GM19324 (cell line): ENCODE measurements at regions not wholly inside any gene's neighbourhood (a gene's known extent, or its start where the extent isn't known, plus 50 kb on each side); places are given as distances from the start of the nearest gene placed in this dataset.
"Not testable (repeated sequence)": the region's sequence is repeated elsewhere in the genome, so short reads cannot be mapped to it uniquely, and the experiment has no call there.

Experiments used
- ATAC-seq: cut with Tn5 transposase; IDR thresholded peaks from one replicate; pipeline ENCODE4 v1.9.1; 2021; ENCODE audit warnings: mild to moderate bottlenecking, moderate library complexity; ENCODE audit not compliant: unreplicated experiment, low FRiP score

DNA sequence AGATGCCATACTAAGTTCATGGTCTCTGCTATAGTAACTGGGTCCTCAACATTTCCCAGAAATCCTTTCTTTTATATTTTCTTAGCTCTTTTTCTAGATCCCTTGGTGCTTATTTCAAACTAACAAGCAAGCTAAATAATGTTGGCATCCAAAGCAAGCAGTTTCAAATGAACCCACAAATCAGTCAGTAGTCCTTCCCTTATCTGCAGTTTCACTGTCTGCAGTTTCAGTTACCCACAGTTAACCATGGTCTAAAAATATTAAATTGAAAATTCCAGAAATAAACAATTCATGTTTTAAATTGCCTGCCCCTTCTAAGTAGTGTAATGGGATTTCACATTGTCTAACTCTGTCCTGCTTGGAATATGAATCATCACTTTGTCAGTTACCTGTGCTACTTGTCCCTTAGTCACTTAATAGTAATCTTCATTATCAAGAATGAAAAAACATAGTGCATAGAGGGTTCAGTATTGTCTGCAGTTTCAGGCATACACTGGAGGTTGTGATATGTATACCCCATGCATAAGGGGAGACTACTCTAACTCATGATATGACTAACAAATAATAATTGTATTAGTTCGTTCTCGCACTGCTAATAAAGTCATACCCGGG, 633.7 kb downstream of the MECOM start:
- no peak for ATAC-seq

DNA sequence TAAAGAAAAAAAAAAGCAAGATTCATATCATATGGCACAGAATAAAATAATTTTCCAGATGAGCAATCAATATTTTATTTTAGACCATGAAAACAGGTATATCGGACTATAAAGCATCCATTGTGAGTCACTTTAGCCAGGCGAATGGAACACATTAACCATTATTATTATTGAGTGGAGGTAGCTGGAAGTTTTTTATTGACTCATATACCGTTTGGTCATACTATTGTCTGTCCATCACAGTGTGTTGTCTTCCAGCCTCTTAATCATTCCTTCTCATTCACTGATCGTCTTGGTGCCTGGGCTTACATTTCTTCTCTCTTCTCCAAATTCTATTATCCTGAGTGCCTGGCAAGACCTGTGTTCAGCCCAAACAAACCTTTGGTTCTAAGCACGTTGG, 634.8 kb downstream of the MECOM start:
- no peak for ATAC-seq

DNA sequence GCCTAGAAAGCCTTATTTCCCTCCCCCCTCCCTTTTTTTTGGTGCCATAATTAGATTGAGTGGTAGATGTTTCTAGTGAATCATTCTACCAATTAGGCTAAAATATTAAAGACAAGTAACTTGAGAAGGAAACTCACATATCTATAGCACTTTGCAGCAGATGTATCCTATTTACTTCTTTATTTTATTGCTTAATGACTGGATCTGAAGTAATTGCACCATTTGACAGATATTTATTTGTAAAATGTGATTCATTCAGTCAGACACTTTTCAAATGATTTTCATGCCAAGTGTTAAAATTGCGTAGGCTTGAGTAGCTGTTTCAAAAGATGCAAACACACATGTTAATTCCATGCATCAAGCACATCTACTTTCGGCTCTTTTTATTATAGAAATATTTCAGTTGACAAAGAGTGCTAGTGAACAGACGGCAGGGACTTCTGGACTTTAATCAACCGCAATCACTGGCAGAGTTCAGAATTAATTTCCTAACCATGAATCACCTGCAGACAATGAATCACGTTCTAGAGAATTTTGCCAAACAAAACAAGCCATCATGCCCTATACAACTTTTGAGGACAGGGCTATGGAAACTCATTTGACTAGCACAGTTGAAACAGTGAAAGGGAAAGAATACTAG, 636.8 kb downstream of the MECOM start:
- no peak for ATAC-seq

DNA sequence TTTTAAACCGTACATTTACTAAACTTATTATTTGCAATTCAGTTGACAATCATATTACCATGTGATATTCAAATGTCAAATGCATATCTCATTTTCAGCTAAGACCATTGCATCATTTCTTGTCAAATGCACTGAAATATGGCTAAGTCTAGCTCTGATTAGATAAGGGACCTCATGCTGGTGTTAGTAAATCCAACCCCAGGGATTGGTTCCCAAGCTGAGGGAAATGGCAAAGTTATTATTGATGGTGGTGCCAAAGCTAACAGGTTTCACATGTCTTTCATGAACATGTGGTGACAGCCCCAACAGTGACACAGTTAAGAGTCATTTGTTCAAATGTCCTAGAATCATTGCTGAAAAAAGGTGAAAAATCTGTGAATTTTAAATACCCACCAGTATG, 641.1 kb downstream of the MECOM start:
- ATAC-seq, result no peak

DNA sequence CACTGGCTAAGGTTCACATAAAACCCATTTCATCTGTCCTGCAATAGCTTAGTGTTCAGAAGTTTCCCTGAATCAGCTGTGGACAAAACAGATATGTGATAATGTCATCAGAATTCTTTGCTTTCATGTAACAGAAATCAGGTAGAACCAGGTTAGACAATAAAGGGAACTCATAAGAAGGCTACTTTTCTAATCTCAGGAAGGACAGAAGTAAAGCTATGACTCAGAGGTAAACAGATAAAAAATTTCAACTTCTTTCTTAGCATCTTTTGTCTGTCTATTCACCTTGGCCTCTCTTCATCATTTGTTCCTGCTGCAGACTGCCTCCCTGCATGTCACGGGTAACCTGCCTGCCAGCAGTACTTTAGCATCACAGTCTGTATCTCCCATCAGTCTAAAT, 643.1 kb downstream of the MECOM start:
- no peak for ATAC-seq

DNA sequence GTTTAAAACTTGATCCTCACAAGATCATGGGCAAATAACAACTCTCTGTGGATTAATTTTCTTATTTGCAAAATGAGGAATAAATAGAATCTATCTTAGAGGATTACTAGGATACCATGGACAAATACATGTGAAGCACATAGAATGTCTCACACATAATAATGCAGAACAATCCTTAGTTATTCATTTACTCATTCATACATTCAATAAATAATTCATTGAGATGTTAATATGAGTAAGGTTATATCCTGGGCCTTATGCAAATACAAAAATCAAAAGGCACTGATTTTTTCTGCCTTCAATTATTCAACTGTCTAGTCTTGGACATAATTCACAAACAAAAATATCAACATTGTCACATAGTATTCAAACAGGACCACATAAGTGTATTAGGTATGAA, 654.1 kb downstream of the MECOM start:
- ATAC-seq, result no peak

DNA sequence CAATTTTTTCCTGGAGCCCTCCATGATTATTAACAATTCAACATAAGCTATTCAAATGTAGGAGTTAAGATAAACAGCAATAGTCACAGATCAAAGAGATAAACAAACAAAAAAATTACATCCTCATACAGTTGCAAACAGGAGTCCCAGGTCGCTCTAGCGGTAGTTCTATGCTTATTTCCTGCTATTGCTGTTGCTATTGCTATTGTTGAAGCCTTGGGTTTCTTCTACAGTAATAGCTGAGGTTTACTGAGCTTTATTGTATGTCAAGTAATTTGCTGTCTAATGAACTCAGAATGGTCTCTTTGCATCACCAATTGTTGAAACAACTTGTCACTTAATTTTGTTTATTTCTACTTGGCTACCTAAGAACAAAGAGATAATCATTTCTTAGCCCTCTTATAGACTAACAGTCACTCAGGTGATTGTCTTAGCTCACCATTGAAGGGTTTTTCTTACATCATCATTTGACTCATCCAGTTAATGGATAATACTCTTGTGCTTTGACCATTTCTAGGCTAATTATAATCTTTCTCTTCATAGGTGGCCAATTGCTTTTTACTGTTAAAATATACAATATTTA, 654.6 kb downstream of the MECOM start:
- ATAC-seq, result no peak

DNA sequence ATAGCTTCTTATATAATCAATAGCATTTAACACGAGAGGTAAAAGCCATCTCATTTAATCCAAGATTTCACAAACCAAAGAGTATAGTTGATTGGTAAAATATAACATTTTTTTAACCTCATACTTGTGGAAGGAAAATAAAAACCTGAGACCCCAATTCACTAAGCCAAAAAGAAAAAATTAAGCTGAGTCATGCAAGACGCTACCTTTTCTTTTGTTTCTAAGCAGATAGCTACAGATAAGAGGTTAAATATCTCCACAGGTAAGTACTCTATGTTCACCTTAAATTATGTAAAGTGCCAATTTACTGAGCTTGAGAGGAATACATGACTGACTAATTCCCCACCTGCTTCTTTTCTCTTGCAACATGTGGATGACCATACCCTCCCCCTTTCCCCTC, 656.4 kb downstream of the MECOM start:
- no peak for ATAC-seq

DNA sequence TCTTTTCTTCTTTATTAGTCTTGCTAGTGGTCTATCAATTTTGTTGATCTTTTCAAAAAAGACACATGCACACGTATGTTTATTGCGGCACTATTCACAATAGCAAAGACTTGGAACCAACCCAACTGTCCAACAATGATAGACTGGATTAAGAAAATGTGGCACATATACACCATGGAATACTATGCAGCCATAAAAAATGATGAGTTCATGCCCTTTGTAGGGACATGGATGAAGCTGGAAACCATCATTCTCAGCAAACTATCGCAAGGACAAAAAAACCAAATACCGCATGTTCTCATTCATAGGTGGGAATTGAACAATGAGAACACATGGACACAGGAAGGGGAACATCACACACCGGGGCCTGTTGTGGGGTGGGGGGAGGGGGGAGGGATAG, 657.1 kb downstream of the MECOM start:
- ATAC-seq, result not testable (repeated sequence)

DNA sequence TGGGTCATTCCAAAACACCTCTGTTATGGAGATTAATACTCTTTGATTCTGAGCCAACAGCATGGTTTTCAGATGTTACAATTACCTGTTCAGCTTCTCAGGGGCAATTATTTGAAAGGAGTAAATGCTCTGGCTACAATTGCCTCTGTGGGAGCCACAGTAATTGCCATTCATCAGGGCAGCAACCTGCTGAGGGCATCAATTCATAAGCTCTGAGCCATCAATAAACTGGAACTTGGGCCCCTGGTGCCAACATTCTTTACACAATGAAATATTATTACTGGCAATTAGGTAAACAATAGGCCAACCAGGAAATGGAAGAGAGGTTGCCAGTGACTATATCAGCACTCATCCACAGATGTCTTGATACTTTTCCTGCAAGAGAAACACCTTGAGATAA, 660.8 kb downstream of the MECOM start:
- no peak for ATAC-seq

DNA sequence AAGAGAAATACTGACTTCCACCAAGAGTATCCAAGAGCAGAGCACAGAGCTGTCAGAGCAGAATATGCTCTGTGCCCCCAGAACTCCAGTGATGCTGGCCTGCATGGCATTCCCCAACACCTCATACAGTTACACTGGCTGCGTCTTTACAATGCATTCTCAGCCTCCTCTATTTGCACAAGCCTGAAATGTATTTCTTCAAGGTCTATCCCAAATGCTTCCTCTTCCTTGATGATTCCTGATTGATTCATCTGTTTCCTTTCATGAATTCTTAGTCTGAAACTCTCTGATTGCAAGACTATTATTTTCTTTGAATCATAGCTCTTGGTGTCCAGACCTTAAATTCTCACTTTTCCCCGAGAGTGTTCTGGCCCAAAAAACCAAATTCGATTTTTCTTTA, 664.7 kb downstream of the MECOM start:
- no peak for ATAC-seq

DNA sequence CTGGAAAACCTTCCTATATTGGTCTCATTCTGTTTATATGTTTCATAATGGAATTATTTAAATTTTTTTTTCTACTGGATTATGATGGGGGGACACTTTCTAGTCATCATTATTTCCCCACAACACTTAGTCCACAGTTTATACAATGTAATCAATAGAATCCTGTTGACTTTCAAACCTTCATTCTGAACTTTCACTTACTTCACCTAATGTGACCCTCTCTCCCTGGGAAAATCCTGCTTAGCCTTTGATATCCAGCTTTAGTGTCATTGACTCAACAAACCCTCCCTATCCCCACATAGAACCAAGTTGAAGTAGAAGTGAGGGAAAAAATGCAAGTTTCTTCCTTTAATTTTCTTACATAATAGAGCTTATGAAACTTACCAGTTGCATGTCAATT, 666.0 kb downstream of the MECOM start:
- no peak for ATAC-seq

DNA sequence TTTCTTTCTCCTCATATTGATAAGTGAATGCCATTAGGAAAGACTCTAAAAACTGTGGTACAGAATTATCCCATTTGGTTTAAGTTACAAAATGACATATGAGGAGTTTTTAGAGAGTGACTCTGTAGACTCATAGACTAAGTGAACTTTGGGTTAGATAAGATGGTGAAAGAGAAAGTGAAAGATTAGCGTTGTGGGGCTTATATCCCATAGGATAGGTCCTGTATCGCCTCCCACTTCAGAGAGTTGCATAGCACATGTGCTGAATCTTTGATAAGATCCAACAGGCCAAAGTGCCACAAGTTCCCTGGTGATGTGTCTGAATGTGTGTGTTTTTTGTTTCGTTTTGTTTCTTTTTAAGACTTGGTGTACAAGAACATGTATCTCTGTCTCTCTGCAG, 666.9 kb downstream of the MECOM start:
- no peak for ATAC-seq

DNA sequence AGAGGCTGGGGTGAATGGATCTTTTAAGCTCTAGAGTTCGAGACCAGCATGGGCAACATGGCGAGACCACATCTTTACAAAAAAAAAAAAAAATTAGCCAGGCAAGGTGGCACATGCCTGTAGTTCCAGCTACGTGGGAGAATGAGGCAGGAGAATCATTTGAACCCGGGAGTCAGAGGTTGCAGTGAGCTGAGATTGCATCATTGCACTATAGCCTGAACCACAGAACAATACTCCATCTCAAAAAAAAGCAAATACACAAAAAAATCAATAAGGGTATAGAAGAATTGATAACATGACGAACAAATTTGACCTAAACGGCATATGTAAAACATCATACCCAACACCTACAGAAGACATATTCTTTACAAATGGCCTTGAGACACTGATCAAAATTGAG, 668.4 kb downstream of the MECOM start:
- ATAC-seq, result no peak

DNA sequence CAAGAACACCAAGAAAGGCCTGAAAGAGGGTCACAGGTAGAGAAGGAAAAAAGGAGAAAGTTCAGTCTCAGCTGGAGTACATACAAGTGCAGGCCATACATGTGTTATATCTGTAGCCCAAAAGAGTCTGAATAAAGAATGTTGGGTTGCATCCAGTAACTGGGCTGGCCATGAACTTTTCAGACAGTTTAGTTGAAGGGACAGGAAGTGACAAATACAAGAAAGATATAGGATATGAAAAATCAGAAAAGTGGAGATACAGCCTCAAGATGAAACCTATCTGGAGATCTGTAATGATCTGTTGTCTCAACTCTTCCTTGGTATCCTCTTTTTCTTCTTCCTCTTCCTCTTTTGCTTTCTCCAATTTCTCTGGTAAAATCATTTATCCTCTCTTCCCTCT, 671.7 kb downstream of the MECOM start:
- ATAC-seq, result no peak

DNA sequence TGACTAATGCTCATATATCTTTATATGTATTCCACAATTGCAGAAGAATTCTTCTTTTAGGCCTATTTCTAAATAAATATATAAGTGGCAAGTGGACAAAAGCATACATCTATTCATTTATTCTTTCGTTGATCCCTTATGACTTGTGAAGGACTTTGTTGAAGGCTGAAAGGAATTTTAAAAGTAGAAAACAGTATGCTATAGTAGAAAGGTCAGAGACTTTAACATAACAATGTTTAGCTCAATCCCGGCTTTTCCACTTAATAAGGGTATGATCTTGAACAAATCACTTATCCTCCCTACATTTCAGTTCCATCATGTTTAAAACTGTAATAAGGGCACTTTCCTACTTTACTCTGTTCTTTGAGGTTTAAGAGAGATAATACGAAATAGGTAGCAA, 672.9 kb downstream of the MECOM start:
- ATAC-seq, result no peak

DNA sequence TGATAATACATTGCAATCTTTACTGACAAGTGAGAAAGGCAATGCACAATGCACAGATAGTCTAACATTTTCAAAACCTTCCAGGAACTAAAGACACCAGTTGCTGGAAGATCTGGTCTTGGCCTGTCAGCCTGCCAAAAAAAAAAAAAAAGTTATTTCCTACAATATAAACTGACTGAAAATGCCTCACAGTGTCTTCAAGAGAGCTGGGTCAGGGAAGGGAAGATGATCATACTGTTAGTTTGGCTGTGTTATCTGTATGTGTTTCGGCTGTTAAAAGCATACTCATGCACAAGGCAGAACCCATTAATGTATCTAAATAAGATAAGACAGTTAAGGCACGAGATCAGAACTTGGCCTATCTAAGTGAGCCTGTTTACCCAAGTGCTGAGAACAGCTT, 673.4 kb downstream of the MECOM start:
- ATAC-seq, result no peak

DNA sequence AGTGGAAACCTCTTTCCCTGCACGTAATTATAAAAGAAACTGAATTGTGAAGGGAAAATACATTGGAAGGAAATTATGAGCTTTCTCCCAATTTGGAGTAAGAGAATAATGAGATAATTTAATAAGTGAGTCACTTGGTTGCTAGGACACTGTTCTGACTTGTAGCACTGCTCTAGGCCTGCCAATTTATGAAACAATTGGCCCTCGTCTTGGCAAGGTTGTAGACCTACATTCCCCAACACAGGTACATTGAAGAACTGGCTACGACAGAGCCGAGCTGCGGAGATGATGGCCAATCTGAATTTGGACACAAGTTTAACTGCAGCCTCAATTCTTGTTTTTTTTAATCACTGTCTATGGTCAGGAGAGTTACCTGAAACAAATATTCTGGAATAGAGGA, 674.1 kb downstream of the MECOM start:
- no peak for ATAC-seq

DNA sequence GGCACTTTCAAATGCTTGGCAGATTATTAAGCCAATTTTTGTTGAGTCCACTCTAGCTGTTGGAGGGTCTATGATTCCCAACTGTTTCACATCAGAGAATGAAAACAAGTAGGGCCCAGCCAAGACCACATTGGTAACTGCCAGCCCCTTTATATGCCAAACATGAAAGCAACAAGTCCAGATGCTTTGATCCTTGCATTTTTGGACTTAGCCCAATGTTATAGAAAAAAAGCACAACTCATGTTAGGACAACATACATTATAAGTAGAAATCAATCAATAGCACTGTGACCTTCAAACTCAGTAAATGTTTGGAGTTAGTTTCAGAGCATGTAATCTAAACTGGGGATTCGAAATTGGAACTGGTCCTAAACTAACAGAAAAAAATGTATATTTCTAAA, 674.7 kb downstream of the MECOM start:
- ATAC-seq, result no peak

DNA sequence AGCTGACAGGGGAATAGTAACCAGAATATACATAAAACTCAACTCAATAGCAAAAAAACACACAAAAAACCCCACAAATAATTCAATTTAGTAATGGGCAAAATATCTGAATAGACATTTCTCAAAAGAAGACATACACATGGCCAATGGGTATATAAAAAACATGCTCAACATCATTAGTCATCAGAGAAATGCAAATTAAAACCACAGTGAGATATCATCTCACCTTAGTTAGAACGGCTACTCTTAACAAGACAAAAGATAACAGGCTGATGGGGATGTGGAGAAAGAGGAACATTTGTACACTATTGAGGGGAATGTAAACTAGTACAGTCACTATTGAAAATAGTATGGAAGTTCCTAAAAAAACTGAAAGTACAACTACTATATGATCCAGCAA, 678.6 kb downstream of the MECOM start:
- ATAC-seq, result no peak

DNA sequence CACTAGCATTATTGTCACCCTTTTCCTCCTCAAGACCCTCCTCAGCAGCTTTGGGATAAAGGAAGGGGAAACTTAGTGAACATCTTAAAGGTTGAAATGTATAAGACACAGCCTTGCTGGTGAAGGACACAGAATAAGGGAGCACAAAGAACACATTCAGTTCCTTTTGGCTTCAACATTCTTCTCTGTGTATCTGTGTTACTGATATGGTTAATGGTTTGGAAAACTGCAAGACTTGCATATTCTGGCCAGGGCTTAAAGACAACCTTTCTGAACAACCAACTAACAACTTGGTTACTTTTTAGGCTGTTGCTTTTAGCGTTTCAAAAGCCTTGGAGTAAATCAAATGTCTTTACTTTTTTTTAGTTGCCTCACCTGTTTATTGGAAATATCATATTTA, 680.5 kb downstream of the MECOM start:
- no peak for ATAC-seq

DNA sequence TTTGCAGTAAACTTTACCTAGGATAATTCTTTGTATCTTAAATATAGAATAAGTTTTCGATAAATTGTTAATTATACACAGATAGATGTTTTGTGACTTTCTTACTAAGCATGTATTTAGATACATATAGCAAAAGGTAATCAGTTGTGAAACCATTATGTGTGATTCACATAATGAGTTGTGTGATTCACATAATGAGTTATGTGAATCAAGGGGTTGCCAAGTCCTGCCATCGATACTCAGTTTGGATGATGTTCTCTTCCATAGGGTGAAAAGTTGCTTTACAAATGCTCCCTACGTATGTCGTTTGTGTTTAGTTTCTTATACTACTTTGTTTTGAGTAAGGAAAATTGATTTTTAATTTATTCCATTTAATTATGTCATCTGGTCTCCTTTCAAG, 682.1 kb downstream of the MECOM start:
- ATAC-seq, result no peak
